GM13976 (cell line): ENCODE measurements at regions not wholly inside any gene's neighbourhood (a gene's known extent, or its start where the extent isn't known, plus 50 kb on each side); places are given as distances from the start of the nearest gene placed in this dataset.

Experiments used
- DNase-seq: peaks from one replicate; pipeline ENCODE4 v3.0.0; 2012; ENCODE audit warnings: low spot score
- in situ Hi-C: fragments of 300-500 bp; cut with MboI; formaldehyde crosslinking; loops from one replicate; pipeline ENCODE4 v1.12.0; 2022; ENCODE audit warnings: low sequenced_read_pairs, mixed read lengths, inconsistent platforms; ENCODE audit not compliant: unreplicated experiment
- TF ChIP-seq, protein P1 (sequence below): IDR thresholded peaks from 2 replicates; pipeline ENCODE4 v1.5.1; 2012; ENCODE audit warnings: borderline replicate concordance, mild to moderate bottlenecking; ENCODE audit not compliant: insufficient read depth; ENCODE audit errors: extremely low read depth, missing control alignments, control extremely low read depth

DNA sequence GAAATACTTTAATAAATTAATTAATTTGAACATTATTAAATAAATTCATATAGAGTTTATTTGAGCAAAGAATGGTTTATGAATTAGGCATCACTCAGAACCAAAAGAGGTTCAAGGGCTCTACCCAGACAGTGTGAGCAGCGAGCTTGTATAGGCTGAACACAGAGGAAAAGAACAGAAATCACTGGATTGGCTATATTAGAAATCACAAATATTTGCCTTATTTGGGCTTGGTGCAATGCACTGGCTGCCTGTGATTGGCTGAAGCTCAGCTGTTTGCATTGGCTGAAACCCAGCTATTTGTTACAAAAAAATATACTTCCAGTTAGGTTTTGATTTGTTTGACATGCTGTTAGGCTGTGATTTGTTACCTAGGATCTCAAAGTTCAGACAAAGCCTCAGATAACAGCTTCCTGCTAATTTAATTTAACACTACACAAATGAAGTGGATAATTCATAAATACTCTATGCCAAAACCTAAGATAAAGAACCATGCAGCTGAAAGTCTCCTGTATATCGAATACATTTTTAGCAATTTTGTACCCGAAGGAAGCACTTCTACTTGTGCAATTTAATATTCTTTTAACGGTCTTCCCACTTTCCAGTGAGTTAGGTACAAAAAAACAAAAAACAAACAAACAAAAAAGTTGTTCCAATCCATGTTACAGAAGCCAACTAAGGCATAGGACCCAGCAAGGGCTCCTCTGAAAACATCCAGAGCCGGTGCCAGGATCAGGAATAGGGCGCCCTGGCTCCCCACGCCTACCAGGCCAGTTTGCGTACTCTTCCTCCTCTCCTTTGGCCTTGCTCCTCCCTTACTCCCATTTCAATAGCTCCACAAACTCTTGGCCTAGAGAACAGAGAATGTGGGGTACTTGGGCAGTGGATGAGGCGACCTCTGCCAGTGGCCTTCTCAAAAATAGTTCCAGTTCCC, 179.1 kb downstream of the DUSP10 start:
- DNase-seq, result no peak
- TF ChIP-seq, protein P1, sequence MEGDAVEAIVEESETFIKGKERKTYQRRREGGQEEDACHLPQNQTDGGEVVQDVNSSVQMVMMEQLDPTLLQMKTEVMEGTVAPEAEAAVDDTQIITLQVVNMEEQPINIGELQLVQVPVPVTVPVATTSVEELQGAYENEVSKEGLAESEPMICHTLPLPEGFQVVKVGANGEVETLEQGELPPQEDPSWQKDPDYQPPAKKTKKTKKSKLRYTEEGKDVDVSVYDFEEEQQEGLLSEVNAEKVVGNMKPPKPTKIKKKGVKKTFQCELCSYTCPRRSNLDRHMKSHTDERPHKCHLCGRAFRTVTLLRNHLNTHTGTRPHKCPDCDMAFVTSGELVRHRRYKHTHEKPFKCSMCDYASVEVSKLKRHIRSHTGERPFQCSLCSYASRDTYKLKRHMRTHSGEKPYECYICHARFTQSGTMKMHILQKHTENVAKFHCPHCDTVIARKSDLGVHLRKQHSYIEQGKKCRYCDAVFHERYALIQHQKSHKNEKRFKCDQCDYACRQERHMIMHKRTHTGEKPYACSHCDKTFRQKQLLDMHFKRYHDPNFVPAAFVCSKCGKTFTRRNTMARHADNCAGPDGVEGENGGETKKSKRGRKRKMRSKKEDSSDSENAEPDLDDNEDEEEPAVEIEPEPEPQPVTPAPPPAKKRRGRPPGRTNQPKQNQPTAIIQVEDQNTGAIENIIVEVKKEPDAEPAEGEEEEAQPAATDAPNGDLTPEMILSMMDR, result no peak
- in situ Hi-C loops, result no loop called here

DNA sequence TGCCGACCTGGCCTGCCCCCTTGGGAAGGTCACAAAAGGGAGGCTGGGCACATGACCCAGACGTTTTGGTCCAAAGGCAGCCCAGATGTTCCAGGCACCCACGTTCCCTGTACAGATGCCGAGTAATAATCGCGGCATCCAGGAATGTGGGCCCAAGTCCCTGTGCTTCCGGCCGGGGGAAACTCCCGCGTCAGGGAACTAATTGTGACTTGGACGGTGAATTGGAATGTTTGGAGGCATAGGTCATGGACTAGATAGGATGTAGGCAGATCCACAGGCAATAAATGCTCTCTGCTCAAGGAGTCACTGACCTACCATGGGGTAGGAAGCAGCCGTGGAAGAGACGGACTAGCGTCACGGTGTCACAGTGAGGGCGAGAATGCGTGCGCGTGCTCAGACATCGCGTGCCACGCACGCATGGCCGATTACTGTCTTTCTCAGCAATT, 178.4 kb downstream of the DUSP10 start:
- in situ Hi-C loops, result no loop called here
- DNase-seq, result no peak
- TF ChIP-seq, protein P1, result no peak

- in situ Hi-C loops, result no loop called here
- TF ChIP-seq, protein P1, result no peak
- no peak for DNase-seq
Observed at GRCh38 chr1:221564891-221565290, 177.0 kb downstream of the DUSP10 start.

- DNase-seq, result no peak
- TF ChIP-seq, protein P1, result no peak
- in situ Hi-C loops, result no loop called here
Observed at GRCh38 chr1:221565711-221566110, 176.2 kb downstream of the DUSP10 start.

DNA sequence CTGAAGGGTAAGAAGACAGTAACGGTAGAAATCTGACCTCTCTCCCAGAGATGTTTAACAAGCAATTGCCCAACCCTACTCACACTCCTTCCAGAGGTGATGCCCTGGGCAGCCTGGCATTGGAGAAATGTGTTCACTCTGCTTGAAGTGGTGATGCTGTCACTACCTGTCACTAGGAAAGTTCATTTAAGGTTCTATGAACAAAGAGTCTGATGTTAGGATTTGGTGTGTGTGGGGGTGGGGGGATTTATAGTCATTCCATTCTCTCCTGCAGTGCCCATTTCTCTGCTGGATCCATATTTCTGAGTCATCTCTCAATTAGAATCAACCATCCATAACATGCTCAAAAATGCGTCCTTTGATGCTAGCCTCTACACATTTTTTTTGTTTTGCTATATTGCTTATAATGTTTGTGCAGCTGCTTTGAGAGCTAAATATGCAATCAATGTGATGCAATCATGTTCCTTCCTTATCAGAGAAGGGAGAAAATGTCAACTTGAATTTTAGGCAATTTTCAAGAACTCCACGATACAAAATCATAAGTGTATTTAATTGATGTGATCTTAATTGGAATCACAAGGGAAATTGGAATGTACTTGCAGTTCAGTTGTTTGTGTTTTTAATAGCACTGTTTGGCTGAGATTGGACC, 173.9 kb downstream of the DUSP10 start:
- in situ Hi-C loops, result no loop called here
- TF ChIP-seq, protein P1, result no peak
- DNase-seq, result no peak

DNA sequence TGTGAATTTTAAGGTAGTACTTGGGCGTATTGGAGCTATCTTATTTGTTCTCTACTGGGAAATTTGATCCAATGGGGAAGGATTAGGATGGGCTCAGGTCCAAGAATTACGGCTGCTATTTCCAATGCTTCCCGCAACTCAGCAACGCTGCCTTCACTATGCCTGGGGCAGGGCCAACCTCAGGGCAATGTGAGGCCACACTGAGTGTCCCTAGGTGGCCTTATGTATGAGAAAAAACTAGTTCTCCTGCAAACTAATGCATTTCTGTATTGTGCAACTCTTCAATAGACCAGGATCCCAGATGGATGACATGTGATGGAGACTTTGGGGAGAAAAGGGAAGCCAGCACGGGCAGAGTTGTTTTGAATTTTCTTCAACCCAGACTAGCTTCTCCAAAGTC, 168.1 kb downstream of the DUSP10 start:
- in situ Hi-C loops, result no loop called here

More for the DNA sequence above, 168.1 kb downstream of the DUSP10 start:
- TF ChIP-seq, protein P1, result no peak
- DNase-seq, result no peak
